HG03354 (cell line): ENCODE measurements at regions not wholly inside any gene's neighbourhood (a gene's known extent, or its start where the extent isn't known, plus 50 kb on each side); places are given as distances from the start of the nearest gene placed in this dataset.
"Not testable (repeated sequence)": the region's sequence is repeated elsewhere in the genome, so short reads cannot be mapped to it uniquely, and the experiment has no call there.

Source experiments
- ATAC-seq: cut with Tn5 transposase; IDR thresholded peaks from one replicate; pipeline ENCODE4 v1.9.1; 2021; ENCODE audit warnings: mild to moderate bottlenecking; ENCODE audit not compliant: unreplicated experiment, poor library complexity, severe bottlenecking

- ATAC-seq = no peak
Observed at GRCh38 chr5:27158775-27159174, 120.4 kb upstream of the CDH9 start.

DNA sequence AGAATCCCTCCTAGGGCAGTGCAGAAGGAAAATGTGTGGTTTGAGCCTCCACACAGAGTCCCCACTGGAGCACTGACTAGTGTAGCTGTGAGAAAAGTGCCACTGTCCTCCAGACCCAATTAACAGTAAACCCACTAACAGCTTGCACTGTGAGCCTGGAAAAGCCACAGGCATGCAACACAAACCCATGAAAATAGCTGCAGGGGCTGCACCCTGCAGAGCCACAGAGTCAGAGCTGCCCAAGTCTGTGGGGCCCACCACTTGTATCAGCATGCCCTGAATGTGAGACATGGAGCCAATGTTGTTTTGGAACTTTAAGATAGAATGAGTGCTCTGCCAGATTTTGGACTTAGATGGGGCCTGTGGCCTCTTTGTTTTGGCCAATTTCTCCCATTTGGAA, 119.8 kb upstream of the CDH9 start:
- no peak for ATAC-seq

DNA sequence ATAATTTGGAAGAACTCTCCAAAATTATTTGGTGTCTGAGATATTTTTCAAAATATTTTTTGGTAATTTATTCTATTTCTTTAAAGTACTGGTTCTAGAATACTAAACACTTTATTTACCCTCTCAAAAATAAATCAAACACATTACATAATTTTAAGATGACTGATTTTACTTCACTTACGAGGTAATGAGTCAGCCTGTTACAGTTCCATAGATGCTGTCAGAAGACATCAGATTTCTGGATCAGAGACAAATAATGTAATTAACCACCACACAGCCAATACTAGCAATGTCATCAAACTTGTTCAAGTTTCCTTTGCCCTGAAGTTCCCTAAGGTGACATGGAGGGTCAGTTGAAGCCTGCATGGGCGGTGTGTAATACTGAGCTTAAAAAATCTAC, 106.1 kb upstream of the CDH9 start:
- no peak for ATAC-seq

DNA sequence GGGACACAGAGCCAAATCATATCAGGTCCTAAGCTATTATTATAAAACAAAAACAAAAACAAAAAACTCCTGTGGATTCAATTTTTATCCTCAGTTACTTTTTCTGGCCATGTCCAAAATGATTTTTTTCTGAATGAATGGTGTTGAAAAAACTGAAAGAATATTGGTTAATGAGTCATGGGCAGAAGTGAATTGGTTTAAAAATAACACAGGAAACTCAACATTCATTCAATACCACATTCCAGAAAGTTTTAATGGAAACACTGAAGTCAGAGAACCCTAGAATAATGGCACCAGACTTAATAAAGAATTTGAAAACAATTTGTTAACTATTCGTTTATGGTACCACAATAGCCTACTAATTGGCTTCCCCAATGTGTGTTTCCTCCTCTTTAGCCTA, 102.4 kb upstream of the CDH9 start:
- ATAC-seq = no peak

- no peak for ATAC-seq
Observed at GRCh38 chr5:27130587-27130986, 92.2 kb upstream of the CDH9 start.

GRCh38 chr5:27129926-27130325, 91.5 kb upstream of the CDH9 start:
- no peak for ATAC-seq

DNA sequence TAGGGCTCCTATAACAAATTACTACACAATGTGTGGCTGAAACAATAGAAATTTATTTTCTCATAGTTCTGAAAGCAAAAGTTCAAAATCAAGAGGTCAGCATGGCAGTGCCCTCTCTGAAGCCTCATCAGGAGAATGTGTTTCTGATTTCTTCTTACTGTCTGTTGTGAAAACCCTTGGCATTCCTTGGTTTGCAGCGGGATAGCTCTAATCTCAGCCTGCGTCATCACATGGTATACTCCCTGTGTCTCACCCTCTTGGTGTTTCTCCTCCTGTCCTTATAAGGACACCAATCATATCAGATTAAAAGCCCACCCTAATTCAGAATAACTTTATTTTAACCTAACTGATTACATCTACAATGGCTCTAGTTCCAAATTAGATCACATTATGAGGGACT, 87.5 kb upstream of the CDH9 start:
- no peak for ATAC-seq

DNA sequence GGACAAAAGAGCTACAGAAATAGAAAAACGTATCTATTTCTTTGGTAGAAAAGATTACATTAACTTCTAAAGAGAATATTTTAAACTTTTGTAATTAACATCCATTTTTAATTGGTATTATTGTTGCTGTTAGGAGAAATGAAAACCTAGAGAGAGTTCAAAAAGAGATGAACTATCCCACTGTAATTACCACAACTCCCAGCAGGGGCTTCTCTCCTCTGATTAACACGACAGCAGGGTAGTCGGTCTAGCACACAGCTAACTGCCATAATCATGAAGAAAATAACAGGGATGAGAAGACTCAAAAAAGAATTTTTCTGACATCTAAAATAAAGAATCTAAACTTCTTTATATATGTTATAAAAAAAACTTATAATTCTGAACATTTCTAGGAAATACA, 86.2 kb upstream of the CDH9 start:
- no peak for ATAC-seq

GRCh38 chr5:27119736-27120321, 81.4 kb upstream of the CDH9 start:
- ATAC-seq = not testable (repeated sequence)

DNA sequence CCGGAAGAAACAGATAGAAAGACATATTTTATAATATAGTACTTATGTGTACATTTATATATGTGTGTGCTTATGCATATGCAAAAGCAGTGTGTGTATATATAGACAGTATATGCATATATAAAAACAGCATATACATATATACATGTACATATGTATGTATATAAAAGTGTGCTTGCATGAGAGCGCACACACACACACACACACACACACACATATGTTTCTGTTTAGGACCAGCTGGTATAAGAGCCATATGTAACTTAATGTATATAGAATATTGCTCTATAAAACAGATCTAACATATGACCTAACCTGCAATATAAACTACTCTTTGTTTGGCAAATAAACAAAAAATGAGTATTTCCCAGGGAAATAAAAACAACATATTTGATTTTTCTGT, 65.1 kb upstream of the CDH9 start:
- no peak for ATAC-seq

GRCh38 chr5:27095761-27096160, 57.4 kb upstream of the CDH9 start:
- not testable (repeated sequence) for ATAC-seq

DNA sequence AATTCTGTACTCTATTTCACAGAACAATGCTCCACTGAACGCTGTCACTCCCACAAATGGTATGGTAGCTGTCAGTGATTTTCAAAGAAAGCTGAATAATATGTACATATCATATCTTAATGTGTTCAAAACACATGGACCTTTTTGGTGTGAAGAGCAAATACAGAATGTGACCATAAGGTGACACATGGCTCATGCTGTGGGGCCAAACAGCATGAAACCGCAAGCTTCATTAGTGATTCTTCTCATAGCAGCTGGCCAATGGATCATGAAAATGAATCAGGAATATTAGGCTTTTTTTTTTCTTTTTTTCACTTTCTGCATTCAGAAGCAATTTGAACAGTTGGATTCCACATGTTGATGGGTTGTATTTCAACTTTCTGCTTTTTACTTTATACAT, 54.9 kb upstream of the CDH9 start:
- no peak for ATAC-seq

DNA sequence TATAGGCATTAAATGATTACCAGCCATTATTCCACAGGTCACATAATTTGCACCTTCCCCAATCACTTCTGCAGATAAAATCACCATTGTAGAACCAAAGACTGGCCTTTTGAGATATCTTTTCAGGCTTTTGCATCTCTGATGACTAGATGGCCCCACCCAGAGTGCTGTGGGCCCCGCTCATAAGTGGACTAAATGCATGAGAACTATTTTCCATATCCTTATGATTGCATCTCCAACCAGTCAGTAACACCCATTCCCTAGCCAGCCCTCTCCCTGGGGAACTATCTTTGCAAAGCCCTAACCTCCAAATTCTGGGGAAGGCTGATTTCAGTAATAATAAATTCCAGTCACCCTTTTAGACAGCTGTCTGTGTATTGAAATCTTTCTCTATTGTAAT, 53.5 kb upstream of the CDH9 start:
- no peak for ATAC-seq

DNA sequence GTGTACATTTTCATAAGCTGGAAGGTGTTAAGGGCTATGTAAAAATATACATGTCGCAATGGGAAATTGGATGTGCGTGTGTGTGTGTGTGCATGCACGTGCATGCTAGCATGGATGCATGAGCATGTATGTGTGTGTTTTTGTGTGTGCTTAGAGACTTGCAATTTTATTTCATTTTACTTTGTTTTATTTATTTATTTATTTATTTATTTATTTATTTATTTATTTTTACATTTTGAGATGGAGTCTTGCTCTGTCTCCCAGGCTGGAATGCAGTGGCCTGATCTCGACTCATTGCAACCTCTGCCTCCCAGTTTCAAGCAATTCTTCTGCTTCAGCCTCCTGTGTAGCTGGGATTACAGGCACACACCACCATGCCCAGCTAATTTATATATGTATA, 50.4 kb upstream of the CDH9 start:
- ATAC-seq = not testable (repeated sequence)
